ENCODE measurements at regions not wholly inside any gene's neighbourhood (a gene's known extent, or its start where the extent isn't known, plus 50 kb on each side); places are given as distances from the start of the nearest gene placed in this dataset.

DNA sequence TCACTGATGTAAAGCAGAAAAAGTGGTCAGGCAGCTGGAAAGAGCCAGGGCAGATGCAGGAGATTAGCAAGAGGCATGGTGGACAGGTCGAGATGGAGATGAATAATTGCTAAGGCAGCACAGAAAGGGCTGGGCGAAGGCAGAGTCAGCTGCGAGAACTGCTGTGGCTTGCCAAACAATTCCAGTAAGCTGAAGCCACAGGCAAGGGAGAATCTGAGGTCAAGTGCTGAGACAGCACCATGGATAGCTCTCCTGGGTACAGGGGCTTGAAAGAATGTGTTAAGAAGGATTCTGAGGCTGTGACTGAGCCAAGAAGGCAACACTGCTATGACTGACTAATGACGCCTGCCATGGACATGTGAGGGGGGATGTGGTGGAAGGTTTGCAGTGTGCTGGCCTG, 220.8 kb upstream of the FOXA2 start:
- no peaks in the 10 kb centered on the region for H3K4me1 Mint-ChIP-seq (ENCODE audit: low read depth)
- CTCF ChIA-PET: no interaction called here

GRCh38 chr20:22805996-22806395, 221.6 kb upstream of the FOXA2 start:
- no peak for DNase-seq
- Mint-ChIP-seq H3K9me3 (no peaks in the 10 kb centered on the region), H3K4me1 (ENCODE audit: low read depth) (no peaks in the 10 kb centered on the region), H3K4me3 (no peak overlapping the region), H3K36me3 (ENCODE audit: low read depth) (no peaks in the 10 kb centered on the region), H3K27ac (no peak overlapping the region), H3K27me3 (ENCODE audit: low read depth) (peaks cover 2% of the 10 kb centered on the region)
- CTCF ChIA-PET: no interaction called here
- intact Hi-C loops (cut with micrococcal nuclease): no loop called here

More for the DNA sequence above, 220.8 kb upstream of the FOXA2 start:
- Mint-ChIP-seq H3K27ac (no peak overlapping the region), H3K9me3 (no peaks in the 10 kb centered on the region), H3K4me3 (no peak overlapping the region), H3K27me3 (ENCODE audit: low read depth) (peaks cover 2% of the 10 kb centered on the region), H3K36me3 (ENCODE audit: low read depth) (no peaks in the 10 kb centered on the region)
- intact Hi-C loops (cut with micrococcal nuclease): no loop called here
- DNase-seq: no peak

DNA sequence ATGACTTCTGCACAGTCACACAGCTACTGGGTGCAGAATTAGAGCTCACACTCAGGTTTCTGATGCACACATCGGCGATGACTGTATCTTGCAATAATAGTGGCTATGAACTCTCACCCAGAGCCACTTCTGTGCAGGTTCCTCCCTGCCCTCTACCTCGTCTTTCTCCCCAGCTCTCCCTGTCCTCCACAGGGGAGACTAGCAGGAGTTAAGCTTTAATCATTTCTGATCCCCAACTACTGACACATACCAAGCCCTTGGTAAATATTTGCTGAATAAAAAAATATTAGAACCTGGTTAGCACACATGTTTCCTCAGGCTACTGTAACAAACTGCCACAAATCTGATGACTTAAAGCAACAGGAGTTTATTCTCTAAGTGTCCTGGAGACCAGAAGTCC, 222.7 kb upstream of the FOXA2 start:
- H3K4me1 Mint-ChIP-seq (ENCODE audit: low read depth): no peaks in the 10 kb centered on the region
- CTCF ChIA-PET: no interaction called here
- H3K27ac Mint-ChIP-seq: no peak overlapping the region
- H3K4me3 Mint-ChIP-seq: no peak overlapping the region
- no peaks in the 10 kb centered on the region for H3K9me3 Mint-ChIP-seq
- no peaks in the 10 kb centered on the region for H3K36me3 Mint-ChIP-seq (ENCODE audit: low read depth)
- DNase-seq: no peak
- intact Hi-C loops (cut with micrococcal nuclease): no loop called here
- H3K27me3 Mint-ChIP-seq (ENCODE audit: low read depth): no peaks in the 10 kb centered on the region

DNA sequence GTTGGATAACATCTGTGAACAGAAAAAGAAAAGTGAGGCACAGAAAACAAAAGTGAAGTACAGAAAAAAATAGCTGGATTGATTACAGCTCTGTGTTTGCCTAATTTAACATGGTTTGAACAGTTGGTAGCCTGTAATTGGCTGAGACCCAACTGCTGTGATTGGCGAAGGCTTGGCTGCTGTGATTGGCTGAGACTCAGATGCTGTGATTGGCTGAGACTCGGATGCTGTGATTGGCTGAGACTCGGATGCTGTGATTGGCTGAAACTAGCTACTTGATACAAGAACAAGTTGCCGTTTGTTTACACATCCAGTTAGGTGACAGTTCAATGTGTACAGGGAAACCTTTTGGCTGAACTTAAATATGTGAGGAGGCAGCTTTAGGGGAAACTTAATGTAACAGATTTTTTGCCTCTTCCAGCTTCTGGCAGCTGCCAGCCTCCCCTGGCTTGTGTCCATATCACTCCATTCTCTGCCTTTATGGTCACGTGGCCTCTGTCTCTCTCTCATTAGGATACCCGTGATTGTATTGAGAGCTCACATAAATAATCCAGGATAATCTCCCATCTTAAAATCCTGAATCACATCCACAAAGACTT, 223.4 kb upstream of the FOXA2 start:
- Mint-ChIP-seq H3K4me3 (no peak overlapping the region), H3K36me3 (ENCODE audit: low read depth) (no peaks in the 10 kb centered on the region), H3K27ac (no peak overlapping the region), H3K4me1 (ENCODE audit: low read depth) (no peaks in the 10 kb centered on the region), H3K9me3 (no peaks in the 10 kb centered on the region), H3K27me3 (ENCODE audit: low read depth) (no peaks in the 10 kb centered on the region)
- no peak for DNase-seq
- intact Hi-C loops (cut with micrococcal nuclease): no loop called here
- CTCF ChIA-PET: no interaction called here

- Mint-ChIP-seq H3K4me1 (ENCODE audit: low read depth) (no peaks in the 10 kb centered on the region), H3K27ac (no peak overlapping the region), H3K36me3 (ENCODE audit: low read depth) (no peaks in the 10 kb centered on the region), H3K27me3 (ENCODE audit: low read depth) (no peaks in the 10 kb centered on the region), H3K9me3 (no peaks in the 10 kb centered on the region), H3K4me3 (no peak overlapping the region)
- CTCF ChIA-PET: no interaction called here
- no peak for DNase-seq
- intact Hi-C loops (cut with micrococcal nuclease): no loop called here
Measured at GRCh38 chr20:22808628-22809027, 224.3 kb upstream of the FOXA2 start.

GRCh38 chr20:22810030-22810429, 225.1 kb upstream of the SSTR4 start:
- H3K4me3 Mint-ChIP-seq: no peak overlapping the region
- CTCF ChIA-PET: no interaction called here
- no peaks in the 10 kb centered on the region for H3K4me1 Mint-ChIP-seq (ENCODE audit: low read depth)
- H3K27me3 Mint-ChIP-seq (ENCODE audit: low read depth): no peaks in the 10 kb centered on the region
- no peak overlapping the region for H3K27ac Mint-ChIP-seq
- H3K9me3 Mint-ChIP-seq: no peaks in the 10 kb centered on the region
- intact Hi-C loops (cut with micrococcal nuclease): no loop called here
- no peaks in the 10 kb centered on the region for H3K36me3 Mint-ChIP-seq (ENCODE audit: low read depth)
- no peak for DNase-seq

- H3K4me3 Mint-ChIP-seq: no peak overlapping the region
- H3K4me1 Mint-ChIP-seq (ENCODE audit: low read depth): no peaks in the 10 kb centered on the region
- H3K36me3 Mint-ChIP-seq (ENCODE audit: low read depth): no peaks in the 10 kb centered on the region
- no peak for DNase-seq
- no peaks in the 10 kb centered on the region for H3K27me3 Mint-ChIP-seq (ENCODE audit: low read depth)
- no peaks in the 10 kb centered on the region for H3K9me3 Mint-ChIP-seq
- CTCF ChIA-PET: no interaction called here
- no peak overlapping the region for H3K27ac Mint-ChIP-seq
- intact Hi-C loops (cut with micrococcal nuclease): no loop called here
Measured at GRCh38 chr20:22810626-22811569, 224.2 kb upstream of the SSTR4 start.

- H3K27me3 Mint-ChIP-seq (ENCODE audit: low read depth): no peaks in the 10 kb centered on the region
- H3K27ac Mint-ChIP-seq: no peak overlapping the region
- H3K36me3 Mint-ChIP-seq (ENCODE audit: low read depth): no peaks in the 10 kb centered on the region
- intact Hi-C loops (cut with micrococcal nuclease): no loop called here
- no peaks in the 10 kb centered on the region for H3K4me1 Mint-ChIP-seq (ENCODE audit: low read depth)
- no peak overlapping the region for H3K4me3 Mint-ChIP-seq
- H3K9me3 Mint-ChIP-seq: no peaks in the 10 kb centered on the region
- CTCF ChIA-PET: no interaction called here
- DNase-seq: no peak
Measured at GRCh38 chr20:22814471-22815205, 220.5 kb upstream of the SSTR4 start.

- H3K4me3 Mint-ChIP-seq: no peak overlapping the region
- CTCF ChIA-PET: no interaction called here
Measured at GRCh38 chr20:22815206-22815551, 219.9 kb upstream of the SSTR4 start.

GRCh38 chr20:22815603-22816315, 219.4 kb upstream of the SSTR4 start:
- H3K36me3 Mint-ChIP-seq (ENCODE audit: low read depth): no peaks in the 10 kb centered on the region
- DNase-seq: no peak
- no peaks in the 10 kb centered on the region for H3K4me1 Mint-ChIP-seq (ENCODE audit: low read depth)
- H3K4me3 Mint-ChIP-seq: no peak overlapping the region
- H3K27ac Mint-ChIP-seq: no peak overlapping the region
- intact Hi-C loops (cut with micrococcal nuclease): no loop called here
- no peaks in the 10 kb centered on the region for H3K9me3 Mint-ChIP-seq
- CTCF ChIA-PET: no interaction called here
- H3K27me3 Mint-ChIP-seq (ENCODE audit: low read depth): no peaks in the 10 kb centered on the region

More at GRCh38 chr20:22815206-22815551, 219.9 kb upstream of the SSTR4 start:
- Mint-ChIP-seq H3K27me3 (ENCODE audit: low read depth) (no peaks in the 10 kb centered on the region), H3K27ac (no peak overlapping the region), H3K9me3 (no peaks in the 10 kb centered on the region), H3K36me3 (ENCODE audit: low read depth) (no peaks in the 10 kb centered on the region), H3K4me1 (ENCODE audit: low read depth) (no peaks in the 10 kb centered on the region)
- intact Hi-C loops (cut with micrococcal nuclease): no loop called here
- DNase-seq: no peak

DNA sequence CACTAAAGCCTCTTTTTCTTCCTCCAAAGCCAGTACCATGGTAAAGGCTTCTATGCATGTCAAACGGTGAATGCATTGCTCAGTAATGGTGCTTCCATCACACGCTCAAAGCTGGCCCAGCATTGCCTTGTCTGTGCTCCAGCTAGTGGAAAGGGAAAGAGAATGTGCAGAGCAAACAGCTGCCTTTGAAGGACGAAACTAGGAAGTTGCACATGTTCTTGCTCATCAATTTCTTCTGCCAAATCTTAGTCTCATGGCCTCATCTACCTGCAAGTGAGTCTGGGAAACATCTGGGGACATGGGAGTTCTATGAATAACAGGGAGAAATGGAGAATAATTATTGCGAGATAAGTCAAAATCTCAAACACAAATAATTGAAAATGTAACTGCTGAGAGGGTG, 216.5 kb upstream of the SSTR4 start:
- DNase-seq: no peak
- Mint-ChIP-seq H3K27ac (no peak overlapping the region), H3K4me1 (ENCODE audit: low read depth) (no peaks in the 10 kb centered on the region), H3K27me3 (ENCODE audit: low read depth) (no peaks in the 10 kb centered on the region), H3K4me3 (no peak overlapping the region), H3K36me3 (ENCODE audit: low read depth) (no peaks in the 10 kb centered on the region), H3K9me3 (no peaks in the 10 kb centered on the region)
- CTCF ChIA-PET: no interaction called here
- intact Hi-C loops (cut with micrococcal nuclease): no loop called here

- no peak for DNase-seq
- Mint-ChIP-seq H3K27ac (no peak overlapping the region), H3K27me3 (ENCODE audit: low read depth) (no peaks in the 10 kb centered on the region), H3K4me3 (no peak overlapping the region), H3K9me3 (no peaks in the 10 kb centered on the region), H3K36me3 (ENCODE audit: low read depth) (no peaks in the 10 kb centered on the region), H3K4me1 (ENCODE audit: low read depth) (no peaks in the 10 kb centered on the region)
- intact Hi-C loops (cut with micrococcal nuclease): no loop called here
- CTCF ChIA-PET: no interaction called here
Measured at GRCh38 chr20:22819112-22819511, 216.0 kb upstream of the SSTR4 start.

Data from activated naive CD4-positive, alpha-beta T cell treated with anti-CD3 and anti-CD28 coated beads for 36 hours (primary cell).